HG03095 (cell line): ENCODE measurements at regions not wholly inside any gene's neighbourhood (a gene's known extent, or its start where the extent isn't known, plus 50 kb on each side); places are given as distances from the start of the nearest gene placed in this dataset.
"Not testable (repeated sequence)": the region's sequence is repeated elsewhere in the genome, so short reads cannot be mapped to it uniquely, and the experiment has no call there.

ENCODE experiments used
- ATAC-seq: cut with Tn5 transposase; IDR thresholded peaks from one replicate; pipeline ENCODE4 v1.9.1; 2021; ENCODE audit warnings: moderate library complexity; ENCODE audit not compliant: unreplicated experiment

DNA sequence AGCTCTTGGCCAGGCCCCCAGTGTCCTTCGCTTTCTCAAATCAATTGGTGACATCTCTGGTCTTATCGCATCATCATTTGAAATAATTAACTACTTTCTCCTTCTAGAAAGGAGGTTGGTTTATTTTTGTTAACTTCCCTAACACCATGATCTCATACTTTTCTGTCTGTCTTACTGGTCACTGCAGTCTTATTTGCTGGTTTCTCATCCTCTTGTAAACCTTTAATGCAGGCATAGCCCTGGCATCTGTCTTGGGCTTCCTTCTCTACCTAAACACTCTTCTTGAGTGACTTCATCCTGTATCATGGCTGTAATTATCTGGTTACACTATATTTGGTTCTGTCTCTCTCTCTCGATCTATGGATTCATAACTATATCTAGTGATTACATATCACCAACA is 152.8 kb downstream of the CYSLTR2 start:
- no peak for ATAC-seq

DNA sequence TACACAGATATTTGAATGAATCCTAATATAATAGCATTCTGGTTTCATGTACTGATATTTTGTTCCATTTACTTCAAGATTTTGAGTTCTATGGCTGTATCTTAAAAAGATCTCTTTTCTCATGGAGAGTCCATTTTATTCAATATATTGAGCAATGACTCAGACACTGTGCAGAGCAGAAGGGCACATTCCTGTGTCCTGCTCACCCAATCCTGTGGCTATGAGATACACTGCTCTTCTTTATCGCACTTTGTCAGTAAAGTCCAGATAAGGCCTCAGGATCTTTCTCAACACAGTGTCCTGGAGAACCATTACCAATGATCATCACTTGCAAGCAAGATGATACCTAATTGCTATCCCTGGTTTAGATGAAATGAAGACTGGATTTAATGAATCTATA is 155.0 kb downstream of the CYSLTR2 start:
- no peak for ATAC-seq

DNA sequence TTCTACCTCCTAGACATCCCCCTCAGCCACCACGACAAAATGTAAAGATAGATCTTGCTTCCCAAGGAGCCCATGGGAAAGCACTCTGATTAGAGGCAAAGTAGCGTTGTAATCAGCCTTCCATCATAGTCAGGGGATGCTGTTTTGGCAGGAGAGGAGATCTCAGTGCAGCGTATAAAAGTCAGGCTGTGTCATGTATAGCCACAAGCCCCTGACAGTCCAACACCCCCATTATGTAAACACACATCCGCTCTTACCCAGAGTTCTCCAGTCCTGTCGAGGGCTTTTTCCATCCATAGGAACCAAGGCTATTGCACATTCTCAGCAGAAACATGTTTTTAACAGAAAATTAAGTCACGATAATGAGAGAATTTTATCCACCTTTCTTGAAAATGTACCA is 156.3 kb downstream of the CYSLTR2 start:
- ATAC-seq = no peak

DNA sequence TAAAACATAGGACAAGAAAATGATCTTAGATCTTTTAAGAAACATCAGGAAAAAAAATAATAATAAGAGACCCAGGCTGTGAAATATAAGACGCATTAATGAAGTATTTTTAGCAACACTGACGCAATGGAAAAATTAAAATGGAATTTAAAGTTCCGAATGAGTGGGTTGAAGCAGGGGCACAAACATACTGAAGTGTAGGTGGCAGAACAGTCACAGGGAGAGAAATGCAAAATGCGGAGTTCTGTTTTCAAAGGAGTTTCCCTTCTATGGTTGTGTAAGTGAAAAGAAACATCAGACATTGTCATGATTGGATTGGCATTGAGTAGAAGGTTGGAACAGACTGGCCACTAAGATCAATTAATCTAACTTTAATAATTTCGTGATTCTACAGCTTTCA is 159.8 kb downstream of the CYSLTR2 start:
- ATAC-seq = no peak

DNA sequence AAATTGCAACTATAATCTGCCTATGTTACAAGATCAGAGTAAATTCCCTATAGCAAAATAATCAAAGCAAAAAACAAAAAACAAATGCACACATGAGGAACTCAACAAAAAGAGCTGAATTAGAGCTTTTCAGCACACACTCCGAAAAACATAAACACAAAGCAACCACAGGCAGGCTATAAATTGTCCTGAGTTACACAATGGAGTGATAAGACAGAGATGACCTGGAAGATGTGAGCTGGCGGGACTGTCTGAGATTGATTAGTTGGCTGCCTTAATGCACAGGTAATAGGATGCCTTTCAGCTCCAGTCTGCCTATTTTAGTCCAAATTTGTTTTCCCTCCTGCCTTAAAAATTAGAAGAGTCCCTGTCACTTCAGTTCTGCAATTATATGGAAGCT is 159.0 kb upstream of the FNDC3A start:
- ATAC-seq = no peak

DNA sequence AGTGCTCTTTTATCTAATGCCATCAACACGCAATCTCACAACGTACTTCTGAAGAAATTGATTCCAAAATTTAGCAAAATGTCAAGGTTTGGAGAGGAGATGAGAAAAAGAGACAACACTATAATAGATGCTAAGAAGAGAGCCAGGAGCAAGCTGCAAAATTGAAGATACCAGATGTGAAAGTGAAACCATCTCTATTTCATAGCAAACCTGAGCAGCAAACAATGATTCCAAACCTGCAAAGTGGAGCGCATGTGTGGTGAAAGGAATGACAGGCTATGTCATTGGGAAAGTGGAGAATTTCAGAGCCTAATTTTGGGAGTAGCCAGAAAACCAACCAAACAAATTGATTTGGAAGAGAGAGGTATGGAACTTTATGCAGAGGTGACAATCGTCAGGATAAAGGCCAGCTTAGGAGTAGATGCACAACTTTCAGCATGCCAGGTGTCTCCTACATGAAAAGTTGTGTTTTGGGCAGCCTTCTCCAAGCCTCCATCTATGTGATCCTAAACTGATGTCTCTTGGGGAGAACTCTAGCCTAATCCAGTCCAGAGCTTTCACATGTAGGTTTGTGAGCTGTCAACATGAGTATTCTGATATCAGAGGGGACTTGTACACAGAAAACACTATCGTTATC is 158.4 kb upstream of the FNDC3A start:
- no peak for ATAC-seq

DNA sequence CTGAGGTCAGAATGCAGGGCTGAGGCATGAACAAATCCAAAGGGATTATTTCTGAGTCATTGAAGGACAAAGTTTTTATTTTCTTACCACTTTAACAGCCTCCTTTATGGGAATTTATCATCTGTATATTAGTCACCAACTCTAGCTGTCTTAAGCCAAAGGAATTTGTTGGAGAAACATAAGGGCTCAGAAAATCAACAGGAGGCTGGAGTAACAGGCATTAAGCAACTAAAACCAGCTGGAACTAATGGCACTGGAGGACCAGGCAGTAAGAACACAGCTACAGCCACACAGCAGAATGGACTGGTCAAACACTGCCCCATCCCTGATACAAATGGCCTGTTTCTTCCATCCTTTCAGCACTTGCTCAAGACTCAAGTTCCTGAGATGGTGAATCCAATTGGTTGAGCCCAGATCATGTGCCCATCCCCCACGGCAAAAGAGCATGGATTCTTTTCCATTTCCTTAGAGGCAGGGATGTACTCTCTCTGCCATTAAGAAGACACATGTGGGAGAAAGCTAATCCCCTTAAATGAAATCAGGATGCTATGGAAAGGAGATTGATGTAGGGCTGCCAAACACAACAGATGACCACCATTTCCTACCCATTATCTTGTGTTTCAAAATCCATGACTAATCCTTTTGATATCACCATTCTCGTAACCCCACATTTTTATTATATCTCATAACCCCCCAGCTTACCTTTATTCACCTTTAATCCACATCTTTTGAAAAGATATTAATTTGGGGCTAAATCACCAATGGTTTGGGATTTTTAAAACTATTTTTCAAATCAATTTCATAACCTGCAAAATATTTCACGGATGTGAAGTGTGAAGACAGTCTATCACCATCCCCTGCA is 157.0 kb upstream of the FNDC3A start:
- no peak for ATAC-seq

DNA sequence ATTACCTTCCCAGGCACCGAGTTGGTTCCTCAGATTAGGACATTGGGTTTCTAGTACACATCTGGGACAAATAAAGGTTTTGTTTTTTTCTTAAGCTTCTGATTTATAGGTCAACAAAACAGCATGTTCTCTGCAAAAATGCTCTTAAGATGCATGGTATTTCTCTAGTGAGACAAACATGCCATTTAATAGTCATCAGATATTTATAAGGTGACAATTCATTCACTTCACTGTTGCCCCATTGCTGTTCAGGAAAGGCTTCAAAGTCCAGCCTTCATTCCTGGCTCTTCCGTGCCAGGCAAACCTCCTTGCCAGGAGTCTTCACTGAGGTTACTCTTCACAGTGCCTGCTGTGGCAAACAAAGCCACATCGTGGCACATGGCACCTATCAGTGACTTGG is 156.3 kb upstream of the FNDC3A start:
- no peak for ATAC-seq

DNA sequence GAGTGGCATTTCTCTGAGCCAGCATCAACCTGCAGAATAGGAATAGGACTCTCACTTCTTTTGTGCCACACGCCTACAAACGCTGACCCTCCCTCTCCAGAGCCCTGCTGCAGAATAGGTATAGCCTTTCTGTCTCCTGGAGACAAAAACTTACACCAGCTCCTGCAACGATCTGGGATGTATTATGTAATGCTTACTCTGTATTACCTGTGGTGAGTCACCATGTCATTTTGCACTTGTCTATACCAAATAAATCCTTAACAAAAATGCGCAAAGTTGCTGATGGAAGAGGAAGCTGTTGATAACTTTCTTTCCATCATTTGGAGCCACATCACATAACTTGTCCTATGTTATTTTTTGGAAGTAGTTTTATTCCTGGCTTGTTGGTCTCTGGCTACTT is 155.8 kb upstream of the FNDC3A start:
- no peak for ATAC-seq

DNA sequence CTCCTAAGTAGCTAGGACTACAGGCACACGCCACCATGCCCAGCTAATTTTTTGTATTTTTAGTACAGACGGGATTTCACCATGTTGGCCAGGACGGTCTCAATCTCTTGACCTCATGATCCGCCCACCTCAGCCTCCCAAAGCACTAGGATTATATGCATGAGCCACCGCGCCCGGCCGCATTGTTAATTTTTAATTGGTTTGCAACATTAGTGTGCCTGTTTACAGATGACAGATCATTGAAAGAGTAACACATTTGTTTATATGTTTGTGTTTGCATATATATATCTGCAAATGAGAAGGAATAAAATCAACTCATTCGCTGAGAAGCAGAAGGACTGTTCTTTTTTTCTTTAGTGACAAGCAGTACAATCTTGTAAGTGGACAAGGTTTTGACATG is 152.2 kb upstream of the FNDC3A start:
- not testable (repeated sequence) for ATAC-seq

DNA sequence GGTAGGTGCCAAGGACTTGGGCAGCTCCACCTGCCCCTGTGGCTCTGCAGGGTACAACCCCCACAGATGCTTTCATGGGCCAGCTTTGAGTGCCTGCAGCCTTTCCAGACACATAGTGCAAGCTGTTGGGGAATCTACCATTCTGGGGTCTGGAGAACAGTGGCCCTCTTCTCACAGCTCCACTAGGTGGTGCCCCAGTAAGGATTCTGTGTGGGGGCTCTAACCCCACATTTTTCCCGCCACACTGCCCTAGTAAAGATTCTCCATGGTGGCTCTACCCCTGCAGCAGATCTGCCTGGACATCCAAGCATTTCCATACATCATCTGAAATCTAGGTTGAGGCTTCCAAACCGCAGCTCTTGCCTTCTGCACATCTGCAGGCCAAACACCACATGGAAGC is 149.7 kb upstream of the FNDC3A start:
- ATAC-seq = no peak

DNA sequence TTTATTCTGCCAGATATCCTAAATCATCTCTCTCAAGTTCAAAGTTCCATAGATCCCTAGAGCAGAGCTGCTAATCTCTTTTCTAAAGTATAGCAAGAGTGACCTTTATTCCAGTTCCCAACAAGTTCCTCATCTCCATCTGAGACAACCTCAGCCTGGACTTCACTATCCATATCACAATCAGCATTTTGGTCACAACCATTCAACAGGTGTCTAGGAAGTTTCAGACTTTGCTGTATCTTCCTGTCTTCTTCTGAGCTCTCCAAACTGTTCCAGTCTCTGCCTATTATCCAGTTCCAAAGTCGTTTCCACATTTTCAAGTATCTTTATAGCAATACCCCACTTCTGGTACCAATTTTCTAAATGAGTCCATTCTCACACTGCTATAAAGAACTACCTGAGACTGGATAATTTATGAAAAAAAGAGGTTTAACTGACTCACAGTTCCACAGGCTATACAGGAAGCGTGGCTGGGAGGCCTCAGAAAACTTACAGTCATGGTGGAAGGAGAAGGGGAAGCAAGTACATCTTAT is 148.7 kb upstream of the FNDC3A start:
- ATAC-seq = not testable (repeated sequence)

DNA sequence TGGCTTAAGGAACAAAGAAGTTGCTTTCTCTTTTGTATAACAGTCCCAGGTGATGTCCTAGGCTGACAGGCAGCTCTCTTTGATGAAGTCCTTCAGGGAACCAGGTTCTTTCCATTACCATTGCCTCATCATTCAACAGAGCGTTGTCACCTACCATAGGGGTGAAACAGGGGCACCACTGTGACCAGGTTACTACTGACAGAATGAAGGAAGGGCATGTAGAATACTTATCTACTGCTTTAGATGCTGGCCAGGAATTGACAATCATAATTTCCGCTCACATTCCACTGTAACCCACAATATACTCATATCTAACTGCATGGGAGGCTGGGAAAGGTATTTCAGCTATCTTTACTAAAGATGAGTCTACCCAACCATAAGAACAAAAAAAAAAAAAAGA is 148.0 kb upstream of the FNDC3A start:
- ATAC-seq = no peak

DNA sequence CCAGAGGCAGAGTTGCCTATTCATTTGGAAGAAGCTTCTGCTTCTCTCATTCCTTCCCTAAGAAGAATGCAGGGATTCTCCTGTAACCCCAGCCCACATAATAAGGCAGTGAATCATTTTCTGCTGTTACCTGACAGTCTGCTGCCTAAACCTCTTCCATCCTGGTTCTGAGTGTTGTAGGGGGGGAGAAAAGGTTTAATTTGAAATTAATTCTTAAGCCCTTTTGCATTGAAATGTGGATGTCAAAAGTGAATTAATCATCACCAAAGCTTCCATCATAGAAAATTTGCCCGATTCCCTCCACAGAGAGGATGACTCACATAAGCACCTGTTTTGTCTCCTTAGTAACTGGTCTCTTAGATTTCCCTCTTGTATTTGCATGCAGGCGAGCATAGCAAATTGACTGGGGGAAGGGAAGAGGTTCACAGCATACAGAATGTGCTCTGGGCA is 146.7 kb upstream of the FNDC3A start:
- no peak for ATAC-seq

DNA sequence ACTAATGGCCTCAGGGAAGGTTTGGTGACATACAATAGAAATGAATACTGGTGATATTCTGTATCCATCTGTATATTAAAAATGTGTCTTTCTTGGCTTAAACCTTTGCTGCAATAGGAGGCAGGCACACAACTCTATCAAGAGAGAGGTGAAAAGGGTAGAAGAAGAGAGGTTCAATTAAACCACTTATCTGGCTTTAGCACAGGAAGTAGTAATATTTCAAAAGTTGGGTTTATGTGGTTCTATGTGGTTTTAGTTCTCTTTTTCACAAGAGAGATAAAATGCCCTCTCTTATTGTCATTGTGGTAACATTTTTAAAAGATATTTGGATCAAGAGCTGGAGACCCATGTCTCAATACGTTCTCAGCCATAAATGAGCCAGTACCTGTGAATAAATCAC is 146.2 kb upstream of the FNDC3A start:
- no peak for ATAC-seq

DNA sequence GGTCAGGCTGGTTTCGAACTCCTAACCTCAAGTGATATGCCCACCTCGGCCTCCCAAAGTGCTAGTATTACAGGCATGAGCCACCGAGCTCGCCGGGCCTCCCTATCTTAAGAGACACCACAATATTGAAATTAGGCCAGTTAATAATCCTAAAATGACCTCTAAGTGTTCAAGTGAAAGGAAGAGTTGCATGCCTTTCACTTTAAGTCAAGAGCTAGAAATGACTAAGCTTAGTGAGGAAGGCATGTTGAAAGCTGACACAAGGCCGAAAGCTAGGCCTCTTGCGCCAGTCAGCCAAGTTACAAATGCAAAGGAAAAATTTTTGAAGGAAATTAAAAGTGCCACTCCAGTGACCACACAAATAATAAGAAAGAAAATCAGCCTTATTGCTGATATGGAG is 144.5 kb upstream of the FNDC3A start:
- ATAC-seq = peak; percentile 70

DNA sequence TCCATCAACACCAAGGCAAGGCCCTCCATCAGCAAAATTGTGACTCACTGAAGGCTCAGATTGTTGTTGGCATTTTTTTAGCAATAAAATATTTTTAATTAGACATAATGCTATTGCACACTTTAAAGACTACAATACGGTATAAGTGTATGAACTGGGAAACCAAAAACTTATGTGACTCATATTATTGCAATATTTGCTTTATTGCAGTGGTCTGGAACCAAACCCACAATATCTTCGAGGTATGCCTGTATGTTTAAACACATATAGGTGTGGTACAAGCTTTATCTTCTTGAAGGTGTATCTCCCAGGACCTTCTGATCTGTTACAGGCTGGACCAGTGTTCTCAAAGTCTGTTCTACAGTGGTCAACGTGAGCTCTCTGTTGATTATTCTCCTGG is 142.3 kb upstream of the FNDC3A start:
- ATAC-seq = no peak

DNA sequence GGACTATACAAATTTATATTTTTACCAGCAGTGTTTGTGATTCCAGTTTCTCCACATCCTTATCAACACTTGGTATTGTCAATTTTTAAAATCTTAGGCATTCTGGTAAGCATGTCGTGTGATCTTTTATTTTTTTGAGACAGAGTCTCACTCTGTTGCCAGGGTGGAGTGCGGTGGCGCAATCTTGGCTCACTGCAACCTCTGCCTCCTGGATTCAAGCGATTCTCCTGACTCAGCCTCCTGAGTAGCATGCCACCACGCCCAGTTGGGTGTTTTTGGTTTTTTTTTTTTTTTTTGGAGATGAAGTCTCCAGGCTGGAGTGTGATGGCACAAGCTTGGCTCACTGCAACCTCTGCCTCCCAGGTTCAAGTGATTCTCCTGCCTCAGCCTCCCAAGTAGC is 140.4 kb upstream of the FNDC3A start:
- ATAC-seq = not testable (repeated sequence)

DNA sequence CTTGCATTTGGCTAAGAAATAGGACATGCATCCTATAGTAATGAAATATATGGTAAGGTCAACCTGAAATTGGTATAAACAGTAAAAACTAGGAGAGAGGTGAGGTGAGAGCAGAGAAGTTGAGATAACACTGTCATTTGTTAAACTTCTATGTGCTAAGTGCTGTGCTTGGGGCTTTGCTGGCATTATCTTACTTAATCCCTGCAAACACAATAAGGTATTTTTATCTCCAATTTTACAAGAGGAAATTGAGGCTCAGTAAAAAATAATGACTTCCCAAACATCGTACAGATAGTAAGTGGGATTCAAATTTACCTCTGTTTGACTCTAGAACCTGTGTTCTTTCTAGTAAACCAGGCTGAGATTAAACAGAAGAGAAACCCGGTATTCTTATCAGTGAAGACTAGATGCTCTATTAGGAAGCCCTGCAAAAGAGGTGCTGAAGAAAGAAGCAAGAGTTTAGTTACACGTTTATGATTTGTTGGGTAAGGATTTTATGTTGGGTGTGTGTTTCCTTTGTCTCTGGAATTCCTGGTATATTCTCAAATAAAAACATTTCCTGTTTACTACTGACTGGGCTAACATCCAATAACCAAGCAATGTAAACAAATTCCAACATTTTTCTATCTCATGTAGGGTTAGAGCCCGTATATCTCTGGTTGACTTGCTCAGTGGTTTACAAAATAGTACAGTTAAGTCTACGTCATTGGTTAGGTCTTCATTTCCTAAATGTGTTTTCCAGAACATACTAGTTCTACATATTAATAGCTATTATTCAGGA is 137.3 kb upstream of the FNDC3A start:
- no peak for ATAC-seq

DNA sequence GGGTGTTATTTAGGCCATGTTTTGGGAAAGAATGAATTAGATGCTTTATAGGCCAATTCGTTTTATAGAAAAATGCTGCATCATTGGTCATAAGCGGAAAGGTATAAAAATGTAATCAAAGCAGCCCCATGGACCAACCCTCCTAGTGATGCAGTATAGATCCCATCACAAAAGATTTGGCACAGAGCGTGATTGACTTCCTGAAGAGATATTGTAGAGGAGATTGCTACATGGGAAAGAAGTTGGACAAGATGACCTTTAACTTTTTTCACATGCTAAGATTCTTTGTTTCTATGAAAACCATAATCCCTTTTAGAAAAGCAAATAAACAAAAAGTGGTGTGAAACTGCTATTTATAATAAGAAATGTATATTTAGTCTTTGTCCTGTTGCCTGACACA is 136.5 kb upstream of the FNDC3A start:
- no peak for ATAC-seq

DNA sequence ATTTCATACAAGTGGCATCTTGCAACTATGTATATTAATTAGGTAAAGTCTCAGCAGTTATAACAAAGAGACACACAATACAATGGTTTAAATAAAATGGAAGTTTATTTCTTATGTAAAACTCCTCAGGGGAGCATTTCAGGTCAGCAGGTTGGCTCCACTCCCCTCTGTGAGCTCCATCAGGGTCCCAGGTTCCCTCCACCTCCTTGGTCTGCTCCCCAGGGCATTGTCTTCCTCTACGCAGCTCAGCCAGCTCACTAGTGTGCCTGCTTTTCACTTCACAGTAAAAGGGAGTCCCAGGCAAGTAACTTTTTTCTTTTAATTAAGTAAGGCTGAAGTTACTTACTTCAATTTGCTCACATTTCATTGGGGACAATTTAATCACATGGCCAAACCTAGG is 135.3 kb upstream of the FNDC3A start:
- ATAC-seq = no peak

DNA sequence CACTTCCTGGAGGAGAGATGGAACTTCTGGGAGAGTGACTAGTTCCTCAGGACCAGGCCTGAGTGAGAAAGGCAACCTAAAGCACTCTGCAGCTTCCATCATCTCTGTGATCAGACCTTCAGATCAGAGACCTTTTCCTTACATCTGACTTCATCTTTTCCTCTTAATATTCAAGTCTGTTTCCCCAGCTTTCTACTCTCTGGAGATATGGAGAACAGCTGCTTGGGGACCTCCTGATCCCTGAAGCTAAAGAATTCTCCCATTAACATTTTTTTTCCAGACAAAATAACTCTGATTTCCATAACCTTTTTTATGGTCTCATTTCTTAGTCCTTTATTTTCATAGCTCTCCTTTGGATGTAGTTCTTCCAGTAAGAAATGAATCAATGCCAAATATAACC is 133.4 kb upstream of the FNDC3A start:
- ATAC-seq = no peak
